ENCODE measurements at regions not wholly inside any gene's neighbourhood (a gene's known extent, or its start where the extent isn't known, plus 50 kb on each side); places are given as distances from the start of the nearest gene placed in this dataset.

DNA sequence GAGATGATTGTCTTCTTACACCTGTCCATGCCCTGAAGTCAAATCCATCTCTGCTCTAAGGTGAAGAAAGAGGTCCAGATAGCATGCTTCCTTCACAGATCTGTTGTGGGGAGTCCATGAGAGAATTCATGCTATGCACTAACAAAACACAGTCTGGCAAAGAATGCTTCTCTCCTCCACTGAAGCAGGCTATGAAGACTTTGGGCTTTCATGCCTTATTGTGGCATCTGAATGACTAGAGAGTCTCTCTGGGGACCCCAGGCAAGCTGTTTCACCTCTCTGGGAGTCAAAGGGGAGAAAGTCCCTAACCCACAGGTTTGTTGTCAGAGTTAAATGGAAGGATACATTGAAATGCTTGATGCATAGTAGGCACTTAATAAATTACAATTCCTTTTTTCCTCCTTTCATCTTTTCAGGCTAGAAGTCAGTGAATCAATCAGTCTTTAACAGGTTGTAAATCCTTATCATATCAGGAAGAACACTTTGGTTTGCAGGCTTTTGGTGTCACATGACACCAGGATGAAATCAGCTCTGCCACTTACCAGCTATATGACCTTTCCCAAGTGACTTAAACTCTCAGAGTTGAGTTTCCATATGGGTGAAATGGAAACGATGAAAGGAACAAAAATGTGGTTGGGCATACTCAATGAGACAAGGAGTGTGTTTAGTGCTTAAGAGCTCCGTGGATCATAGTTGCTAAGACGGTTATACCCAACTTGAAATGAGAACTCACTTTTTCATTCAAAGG, 200.1 kb upstream of the DAB1 start:
- Histone ChIP-seq H3K4me1 (ENCODE audit: low read length) (no peaks in the 10 kb centered on the region), H3K9ac (ENCODE audit: low read length) (no peak overlapping the region), H2AFZ (ENCODE audit: low read depth, low read length) (no peak overlapping the region), H3K4me3 (ENCODE audit: low read length) (no peak overlapping the region), H3K27me3 (ENCODE audit: low read depth, low read length) (no peaks in the 10 kb centered on the region), H3K9me3 (ENCODE audit: insufficient read depth, low read length) (no peaks in the 10 kb centered on the region), H3K79me2 (ENCODE audit: low read length) (no peaks in the 10 kb centered on the region), H3K36me3 (replicated peaks; ENCODE audit: low read depth, low read length) (no peaks in the 10 kb centered on the region), H4K20me1 (ENCODE audit: insufficient read depth, low read length) (no peaks in the 10 kb centered on the region), H3K27ac (ENCODE audit: low read length) (no peak overlapping the region), H3K4me2 (ENCODE audit: low read length) (no peak overlapping the region)
- TF ChIP-seq, protein P1, sequence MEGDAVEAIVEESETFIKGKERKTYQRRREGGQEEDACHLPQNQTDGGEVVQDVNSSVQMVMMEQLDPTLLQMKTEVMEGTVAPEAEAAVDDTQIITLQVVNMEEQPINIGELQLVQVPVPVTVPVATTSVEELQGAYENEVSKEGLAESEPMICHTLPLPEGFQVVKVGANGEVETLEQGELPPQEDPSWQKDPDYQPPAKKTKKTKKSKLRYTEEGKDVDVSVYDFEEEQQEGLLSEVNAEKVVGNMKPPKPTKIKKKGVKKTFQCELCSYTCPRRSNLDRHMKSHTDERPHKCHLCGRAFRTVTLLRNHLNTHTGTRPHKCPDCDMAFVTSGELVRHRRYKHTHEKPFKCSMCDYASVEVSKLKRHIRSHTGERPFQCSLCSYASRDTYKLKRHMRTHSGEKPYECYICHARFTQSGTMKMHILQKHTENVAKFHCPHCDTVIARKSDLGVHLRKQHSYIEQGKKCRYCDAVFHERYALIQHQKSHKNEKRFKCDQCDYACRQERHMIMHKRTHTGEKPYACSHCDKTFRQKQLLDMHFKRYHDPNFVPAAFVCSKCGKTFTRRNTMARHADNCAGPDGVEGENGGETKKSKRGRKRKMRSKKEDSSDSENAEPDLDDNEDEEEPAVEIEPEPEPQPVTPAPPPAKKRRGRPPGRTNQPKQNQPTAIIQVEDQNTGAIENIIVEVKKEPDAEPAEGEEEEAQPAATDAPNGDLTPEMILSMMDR (IDR thresholded peaks at IDR 0.05; ENCODE audit: low read depth, low read length): no peak
- TF ChIP-seq EZH2phosphoT487 (IDR thresholded peaks at IDR 0.05; ENCODE audit: low read depth): no peak

DNA sequence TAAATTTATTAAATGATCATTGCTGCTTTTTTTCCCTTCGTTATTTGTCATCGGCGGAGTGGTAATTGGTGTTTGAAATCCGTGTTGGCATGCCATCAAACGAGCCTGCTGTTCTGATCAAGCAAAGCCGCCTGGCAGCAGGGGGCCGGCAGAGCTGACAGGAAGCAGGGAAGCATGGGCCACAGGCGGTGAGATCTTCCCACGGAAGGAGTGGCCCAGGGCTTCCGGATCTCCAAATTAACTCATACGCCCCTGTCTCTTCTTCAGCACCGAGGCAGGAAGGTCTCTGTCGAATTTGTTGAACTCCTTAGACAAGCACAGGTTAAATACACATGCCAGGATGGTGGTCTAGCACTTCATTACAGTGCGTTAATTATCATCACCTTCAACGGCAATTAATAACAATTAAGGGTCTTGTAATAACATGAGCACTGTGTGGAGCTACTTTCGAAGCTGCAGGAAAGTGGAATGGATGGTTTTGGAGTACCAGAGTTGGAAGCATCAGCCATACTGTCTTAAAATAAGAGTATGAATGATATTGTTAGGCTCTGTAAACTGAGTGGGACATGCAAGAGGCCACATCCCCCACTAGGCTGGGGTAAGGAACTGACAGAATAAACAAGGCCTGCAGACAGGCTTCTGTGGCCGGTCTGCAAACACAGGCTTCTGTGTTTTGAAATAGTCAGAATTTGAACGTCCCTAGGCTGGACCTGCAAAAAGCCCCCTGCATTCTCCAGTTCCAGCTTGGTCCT, 199.4 kb upstream of the DAB1 start:
- H4K20me1 ChIP-seq (ENCODE audit: insufficient read depth, low read length): no peaks in the 10 kb centered on the region
- H3K27me3 ChIP-seq (ENCODE audit: low read depth, low read length): no peaks in the 10 kb centered on the region
- no peak overlapping the region for H3K4me2 ChIP-seq (ENCODE audit: low read length)
- no peaks in the 10 kb centered on the region for H3K4me1 ChIP-seq (ENCODE audit: low read length)
- no peaks in the 10 kb centered on the region for H3K36me3 ChIP-seq (replicated peaks; ENCODE audit: low read depth, low read length)
- H3K27ac ChIP-seq (ENCODE audit: low read length): no peak overlapping the region
- H3K9ac ChIP-seq (ENCODE audit: low read length): no peak overlapping the region
- no peak overlapping the region for H3K4me3 ChIP-seq (ENCODE audit: low read length)
- H3K9me3 ChIP-seq (ENCODE audit: insufficient read depth, low read length): no peaks in the 10 kb centered on the region
- H2AFZ ChIP-seq (ENCODE audit: low read depth, low read length): no peak overlapping the region
- TF ChIP-seq, protein P1 (IDR thresholded peaks at IDR 0.05; ENCODE audit: low read depth, low read length): no peak
- no peaks in the 10 kb centered on the region for H3K79me2 ChIP-seq (ENCODE audit: low read length)

DNA sequence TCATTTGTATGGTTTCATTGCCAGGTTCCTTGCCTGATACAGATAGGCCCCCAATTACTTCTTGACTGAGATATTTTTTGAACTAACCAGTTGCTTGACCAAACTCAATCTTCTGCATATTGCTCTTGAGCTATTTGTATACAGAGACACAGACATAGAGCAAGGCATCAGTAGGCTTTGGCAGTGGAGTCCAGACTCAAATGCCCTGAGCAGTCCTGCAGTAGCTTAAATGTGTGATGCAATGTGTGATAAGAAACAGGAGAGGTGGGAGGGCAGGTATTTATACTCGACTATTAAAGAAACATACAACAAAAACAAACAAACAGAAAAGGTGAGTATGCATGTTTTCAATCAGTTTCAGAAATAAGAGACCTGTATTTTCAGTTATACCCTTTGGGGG, 197.9 kb upstream of the DAB1 start:
- Histone ChIP-seq H3K4me1 (ENCODE audit: low read length) (no peaks in the 10 kb centered on the region), H3K4me3 (ENCODE audit: low read length) (no peak overlapping the region), H3K36me3 (replicated peaks; ENCODE audit: low read depth, low read length) (no peaks in the 10 kb centered on the region)

DNA sequence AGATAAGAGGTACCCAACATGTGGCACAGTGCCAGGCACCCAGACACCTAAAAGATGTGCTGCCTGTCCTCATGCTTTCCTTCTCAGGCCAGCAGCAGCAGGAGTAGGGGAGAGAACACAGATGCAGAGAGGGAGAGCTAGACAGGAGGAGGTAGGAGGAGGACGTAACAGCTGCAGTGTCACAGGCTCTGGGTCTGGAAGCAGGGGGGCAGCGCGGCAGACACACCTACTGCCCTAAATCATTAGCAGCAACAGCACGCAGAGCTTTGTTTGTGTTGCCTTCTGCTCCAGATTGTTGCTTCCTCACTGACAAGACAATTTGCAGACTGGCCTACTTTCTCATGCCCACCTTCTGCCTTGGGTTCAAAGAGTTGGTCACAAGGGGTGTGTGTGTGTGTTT, 196.7 kb upstream of the DAB1 start:
- no peaks in the 10 kb centered on the region for H3K36me3 ChIP-seq (replicated peaks; ENCODE audit: low read depth, low read length)
- H3K79me2 ChIP-seq (ENCODE audit: low read length): no peaks in the 10 kb centered on the region
- no peak overlapping the region for H3K4me3 ChIP-seq (ENCODE audit: low read length)
- H4K20me1 ChIP-seq (ENCODE audit: insufficient read depth, low read length): no peaks in the 10 kb centered on the region
- H3K4me1 ChIP-seq (ENCODE audit: low read length): no peaks in the 10 kb centered on the region
- TF ChIP-seq, protein P1 (IDR thresholded peaks at IDR 0.05; ENCODE audit: low read depth, low read length): no peak
- TF ChIP-seq EZH2phosphoT487 (IDR thresholded peaks at IDR 0.05; ENCODE audit: low read depth): no peak
- H3K27me3 ChIP-seq (ENCODE audit: low read depth, low read length): no peaks in the 10 kb centered on the region
- no peak overlapping the region for H3K4me2 ChIP-seq (ENCODE audit: low read length)
- no peak overlapping the region for H3K27ac ChIP-seq (ENCODE audit: low read length)
- no peak overlapping the region for H2AFZ ChIP-seq (ENCODE audit: low read depth, low read length)
- H3K9me3 ChIP-seq (ENCODE audit: insufficient read depth, low read length): no peaks in the 10 kb centered on the region
- H3K9ac ChIP-seq (ENCODE audit: low read length): no peak overlapping the region

More for the DNA sequence above, 197.9 kb upstream of the DAB1 start:
- no peaks in the 10 kb centered on the region for H4K20me1 ChIP-seq (ENCODE audit: insufficient read depth, low read length)
- no peak overlapping the region for H3K27ac ChIP-seq (ENCODE audit: low read length)
- no peak overlapping the region for H3K9ac ChIP-seq (ENCODE audit: low read length)
- H3K4me2 ChIP-seq (ENCODE audit: low read length): no peak overlapping the region
- H3K27me3 ChIP-seq (ENCODE audit: low read depth, low read length): no peaks in the 10 kb centered on the region
- H2AFZ ChIP-seq (ENCODE audit: low read depth, low read length): no peak overlapping the region
- no peaks in the 10 kb centered on the region for H3K79me2 ChIP-seq (ENCODE audit: low read length)
- no peaks in the 10 kb centered on the region for H3K9me3 ChIP-seq (ENCODE audit: insufficient read depth, low read length)
- TF ChIP-seq, protein P1 (IDR thresholded peaks at IDR 0.05; ENCODE audit: low read depth, low read length): no peak
- TF ChIP-seq EZH2phosphoT487 (IDR thresholded peaks at IDR 0.05; ENCODE audit: low read depth): no peak
